Activated naive CD4-positive, alpha-beta T cell treated with anti-CD3 and anti-CD28 coated beads, Interleukin-2, amount 50 U/mL, for 24 hours (primary cell): ENCODE measurements at regions not wholly inside any gene's neighbourhood (a gene's known extent, or its start where the extent isn't known, plus 50 kb on each side); places are given as distances from the start of the nearest gene placed in this dataset.
"Not testable (repeated sequence)": the region's sequence is repeated elsewhere in the genome, so short reads cannot be mapped to it uniquely, and the experiment has no call there.

Source experiments
- H3K27ac Mint-ChIP-seq: one replicate; pipeline ENCODE4 v1.8.0; 2021; ENCODE audit warnings: mild to moderate bottlenecking, mixed read lengths
- H3K27me3 Mint-ChIP-seq: one replicate; pipeline ENCODE4 v1.8.0; 2021; ENCODE audit warnings: mixed read lengths
- H3K36me3 Mint-ChIP-seq: one replicate; pipeline ENCODE4 v1.8.0; 2021; ENCODE audit warnings: mixed read lengths
- H3K4me1 Mint-ChIP-seq: one replicate; pipeline ENCODE4 v1.8.0; 2021; ENCODE audit warnings: mixed read lengths
- H3K4me3 Mint-ChIP-seq: one replicate; pipeline ENCODE4 v1.8.0; 2021; ENCODE audit warnings: mild to moderate bottlenecking, mixed read lengths
- H3K9me3 Mint-ChIP-seq: one replicate; pipeline ENCODE4 v1.8.0; 2021; ENCODE audit warnings: mixed read lengths

- no peak overlapping the region for H3K27ac Mint-ChIP-seq
- H3K27me3 Mint-ChIP-seq: no peaks in the 10 kb centered on the region
- H3K4me3 Mint-ChIP-seq: no peak overlapping the region
- H3K9me3 Mint-ChIP-seq: no peaks in the 10 kb centered on the region
- H3K4me1 Mint-ChIP-seq: peaks cover 49% of the 10 kb centered on the region
- peaks cover 2% of the 10 kb centered on the region for H3K36me3 Mint-ChIP-seq
Measured at GRCh38 chr13:40368127-40368891, 298.1 kb downstream of the FOXO1 start.

DNA sequence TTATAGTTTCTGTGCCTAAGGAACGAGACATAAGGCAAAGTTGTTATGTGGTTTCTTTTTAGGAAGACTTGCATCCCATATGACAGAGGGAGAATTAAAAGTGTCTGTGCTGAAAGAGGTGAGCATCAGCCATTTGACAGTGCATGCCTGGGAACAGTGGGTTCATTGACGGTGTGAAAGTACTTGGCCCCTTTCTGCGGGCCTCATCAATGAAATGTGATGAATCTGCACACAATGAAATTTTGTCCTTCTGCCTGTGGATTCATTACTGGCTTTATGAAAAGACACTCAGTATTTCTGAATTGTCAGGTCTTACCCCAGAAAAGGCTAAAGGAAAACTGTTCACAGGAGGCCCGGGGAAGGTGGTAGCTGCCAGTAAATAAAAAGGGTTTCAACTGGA lies 295.8 kb downstream of the FOXO1 start:
- Mint-ChIP-seq H3K4me3 (no peak overlapping the region), H3K9me3 (no peaks in the 10 kb centered on the region), H3K27ac (no peak overlapping the region), H3K4me1 (peaks cover 44% of the 10 kb centered on the region), H3K36me3 (peaks cover 2% of the 10 kb centered on the region), H3K27me3 (no peaks in the 10 kb centered on the region)

- H3K27ac Mint-ChIP-seq: no peak overlapping the region
- peaks cover 2% of the 10 kb centered on the region for H3K36me3 Mint-ChIP-seq
- H3K27me3 Mint-ChIP-seq: no peaks in the 10 kb centered on the region
- no peaks in the 10 kb centered on the region for H3K9me3 Mint-ChIP-seq
- peaks cover 45% of the 10 kb centered on the region for H3K4me1 Mint-ChIP-seq
- no peak overlapping the region for H3K4me3 Mint-ChIP-seq
Measured at GRCh38 chr13:40371531-40372125, 294.8 kb downstream of the FOXO1 start.

GRCh38 chr13:40373608-40374007 lies 292.8 kb downstream of the FOXO1 start:
- peak overlapping the region; percentile 81 for H3K27ac Mint-ChIP-seq
- peak overlapping the region; percentile 53 for H3K4me3 Mint-ChIP-seq
- not testable (repeated sequence) for H3K27me3 Mint-ChIP-seq, H3K9me3 Mint-ChIP-seq, H3K36me3 Mint-ChIP-seq
- H3K4me1 Mint-ChIP-seq: peaks cover 59% of the 10 kb centered on the region

GRCh38 chr13:40375489-40376171 lies 290.8 kb downstream of the FOXO1 start:
- Mint-ChIP-seq H3K9me3 (no peaks in the 10 kb centered on the region), H3K27me3 (no peaks in the 10 kb centered on the region), H3K27ac (peak overlapping the region; percentile 17), H3K4me3 (no peak overlapping the region), H3K4me1 (peaks cover 61% of the 10 kb centered on the region), H3K36me3 (peaks cover 2% of the 10 kb centered on the region)

GRCh38 chr13:40376296-40376849 lies 290.1 kb downstream of the FOXO1 start:
- no peak overlapping the region for H3K4me3 Mint-ChIP-seq
- peaks cover 54% of the 10 kb centered on the region for H3K4me1 Mint-ChIP-seq
- no peaks in the 10 kb centered on the region for H3K27me3 Mint-ChIP-seq
- H3K9me3 Mint-ChIP-seq: no peaks in the 10 kb centered on the region
- H3K27ac Mint-ChIP-seq: peak overlapping the region; percentile 17
- H3K36me3 Mint-ChIP-seq: peaks cover 2% of the 10 kb centered on the region

DNA sequence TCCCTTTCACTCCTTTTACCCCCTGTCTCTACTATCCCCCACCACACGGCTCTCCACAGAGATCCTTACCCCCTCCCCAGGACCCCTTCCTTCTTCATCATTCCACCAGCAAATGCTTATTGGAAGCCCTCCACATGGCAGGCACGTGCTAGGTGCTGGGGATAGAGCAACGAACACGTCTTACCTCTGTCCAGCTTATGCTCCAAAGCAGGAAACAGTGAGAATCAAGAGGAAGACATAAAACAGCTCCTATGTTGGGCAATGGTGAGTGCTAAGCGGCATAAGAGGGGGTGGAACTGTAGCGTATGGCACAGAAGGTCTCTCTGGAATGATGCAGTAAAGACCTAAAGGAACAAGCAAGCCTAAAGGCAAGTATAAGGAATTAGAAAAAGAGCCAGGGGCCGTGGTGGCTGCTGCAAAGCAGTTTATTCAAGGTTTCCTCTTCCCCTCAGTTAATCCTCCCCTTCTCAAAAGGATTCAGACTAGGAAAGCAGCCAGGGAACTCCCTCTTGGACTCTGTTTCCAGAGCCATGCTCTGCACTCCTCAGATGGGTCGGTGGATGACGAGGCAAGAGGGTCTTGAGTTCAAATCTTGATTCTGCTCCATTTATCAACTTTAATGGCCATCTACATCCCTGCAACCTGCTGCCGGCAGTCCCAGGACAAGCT lies 289.4 kb downstream of the FOXO1 start:
- H3K4me1 Mint-ChIP-seq: peaks cover 49% of the 10 kb centered on the region

DNA sequence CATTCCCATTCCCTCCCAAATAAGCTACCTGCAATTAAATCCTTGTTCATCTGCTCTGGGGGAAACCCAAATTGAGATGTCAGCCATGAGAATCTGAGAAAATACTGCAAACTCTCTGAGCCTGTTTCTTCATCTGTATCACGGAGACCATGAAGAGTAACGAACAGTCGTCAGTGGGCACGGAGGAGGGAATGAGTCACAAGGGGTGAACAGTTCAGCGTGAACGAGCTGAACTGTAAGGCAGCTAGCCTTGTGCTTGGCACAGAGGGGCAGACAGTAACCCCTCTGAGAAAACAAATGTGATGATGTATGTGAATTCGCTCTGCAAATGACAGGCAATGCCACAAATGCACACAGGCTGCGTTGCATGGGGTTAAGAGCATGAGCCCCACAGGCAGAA lies 288.7 kb downstream of the FOXO1 start:
- H3K27me3 Mint-ChIP-seq: no peaks in the 10 kb centered on the region

More for the DNA sequence above, 289.4 kb downstream of the FOXO1 start:
- H3K4me3 Mint-ChIP-seq: no peak overlapping the region
- no peaks in the 10 kb centered on the region for H3K9me3 Mint-ChIP-seq
- no peak overlapping the region for H3K27ac Mint-ChIP-seq
- H3K36me3 Mint-ChIP-seq: peaks cover 2% of the 10 kb centered on the region
- no peaks in the 10 kb centered on the region for H3K27me3 Mint-ChIP-seq

DNA sequence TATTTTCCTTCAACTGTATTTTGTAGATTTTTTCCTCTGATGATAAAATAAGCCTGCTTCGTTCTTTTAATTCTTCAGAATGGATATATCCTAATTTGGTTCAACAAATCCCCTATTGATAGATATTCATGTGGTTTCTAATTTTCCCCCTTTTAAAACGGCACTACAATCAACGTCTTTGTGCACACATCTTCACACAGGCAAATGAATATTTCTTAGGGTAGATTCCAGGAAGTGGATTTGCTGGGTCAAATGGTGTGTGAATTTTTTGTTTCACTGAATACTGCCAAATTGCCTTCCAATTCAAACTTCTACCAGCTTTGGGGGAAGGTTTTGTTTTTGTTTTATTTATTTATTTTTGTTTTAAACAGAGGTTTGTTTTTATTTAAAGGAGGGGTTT lies 287.2 kb downstream of the FOXO1 start:
- Mint-ChIP-seq H3K9me3 (no peaks in the 10 kb centered on the region), H3K4me1 (peaks cover 35% of the 10 kb centered on the region), H3K27me3 (no peaks in the 10 kb centered on the region), H3K27ac (no peak overlapping the region), H3K4me3 (no peak overlapping the region), H3K36me3 (no peaks in the 10 kb centered on the region)

More for the DNA sequence above, 288.7 kb downstream of the FOXO1 start:
- Mint-ChIP-seq H3K36me3 (peaks cover 2% of the 10 kb centered on the region), H3K9me3 (no peaks in the 10 kb centered on the region), H3K27ac (no peak overlapping the region), H3K4me1 (peaks cover 47% of the 10 kb centered on the region), H3K4me3 (no peak overlapping the region)

DNA sequence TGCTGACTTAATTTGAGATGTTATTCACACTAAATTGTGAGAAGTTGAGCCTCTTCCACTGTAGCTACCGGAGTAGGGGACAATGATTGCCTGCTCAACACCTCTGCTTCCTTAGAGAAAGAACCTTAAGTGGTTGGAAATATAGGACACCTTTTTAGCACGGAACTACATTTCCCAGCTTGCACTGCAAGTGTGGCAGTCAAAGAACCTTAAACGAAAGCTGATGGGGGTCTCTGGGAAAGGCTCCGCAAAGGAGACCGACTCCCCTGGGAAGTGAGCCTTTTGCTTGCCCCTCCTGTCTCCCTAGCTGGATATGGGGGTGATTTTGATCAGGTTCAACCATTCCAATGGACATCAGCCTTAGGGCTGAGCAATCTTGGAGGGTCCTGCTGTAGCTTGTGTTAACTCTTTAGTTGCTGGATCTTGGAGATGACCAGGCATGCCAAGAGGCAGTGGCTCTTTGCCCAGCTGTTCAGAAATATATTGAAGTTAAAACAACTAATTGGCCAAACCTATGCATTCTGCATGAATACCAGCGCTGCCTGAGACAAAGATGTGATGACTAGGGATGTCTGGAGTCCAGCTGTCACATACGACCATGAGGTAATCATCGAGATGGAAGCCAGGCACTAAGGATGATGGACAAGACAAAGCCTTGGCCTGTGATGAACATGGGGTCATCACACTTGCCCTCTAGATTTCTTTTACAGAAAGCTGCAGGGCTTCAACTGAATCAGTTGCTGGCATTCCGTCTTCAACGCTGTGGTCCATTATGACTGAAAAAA lies 286.5 kb downstream of the FOXO1 start:
- Mint-ChIP-seq H3K36me3 (no peaks in the 10 kb centered on the region), H3K27ac (no peak overlapping the region), H3K9me3 (no peaks in the 10 kb centered on the region), H3K27me3 (no peaks in the 10 kb centered on the region), H3K4me3 (no peak overlapping the region), H3K4me1 (peaks cover 40% of the 10 kb centered on the region)

- H3K27ac Mint-ChIP-seq: no peak overlapping the region
- H3K36me3 Mint-ChIP-seq: no peaks in the 10 kb centered on the region
- peaks cover 45% of the 10 kb centered on the region for H3K4me1 Mint-ChIP-seq
- H3K27me3 Mint-ChIP-seq: no peaks in the 10 kb centered on the region
- no peaks in the 10 kb centered on the region for H3K9me3 Mint-ChIP-seq
- H3K4me3 Mint-ChIP-seq: no peak overlapping the region
Measured at GRCh38 chr13:40381935-40382764, 284.3 kb downstream of the FOXO1 start.

DNA sequence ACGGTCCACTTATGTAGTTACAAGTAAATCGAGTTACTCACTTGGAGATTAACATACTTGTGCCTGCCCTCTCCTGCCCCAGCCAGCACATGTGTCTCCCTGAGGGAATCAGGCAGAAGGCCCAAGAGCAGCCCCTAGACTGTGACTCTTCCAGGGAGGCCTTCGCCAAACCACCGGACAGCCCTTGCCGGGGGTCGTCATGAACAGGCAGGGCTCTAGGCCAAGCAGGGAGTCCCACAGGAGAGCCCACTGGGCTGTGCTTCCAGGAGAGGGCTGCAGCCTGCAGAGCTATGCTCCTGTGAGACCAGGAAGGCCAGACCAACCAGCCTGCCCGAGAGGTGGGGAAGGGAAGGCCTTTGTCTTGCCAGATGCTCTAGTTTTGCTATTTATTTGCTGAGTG lies 283.3 kb downstream of the FOXO1 start:
- H3K4me1 Mint-ChIP-seq: peaks cover 48% of the 10 kb centered on the region
- H3K36me3 Mint-ChIP-seq: peaks cover 3% of the 10 kb centered on the region
- H3K9me3 Mint-ChIP-seq: no peaks in the 10 kb centered on the region
- no peaks in the 10 kb centered on the region for H3K27me3 Mint-ChIP-seq
- no peak overlapping the region for H3K27ac Mint-ChIP-seq
- H3K4me3 Mint-ChIP-seq: no peak overlapping the region

GRCh38 chr13:40383885-40384284 lies 282.6 kb downstream of the FOXO1 start:
- H3K4me1 Mint-ChIP-seq: peaks cover 48% of the 10 kb centered on the region
- H3K36me3 Mint-ChIP-seq: peaks cover 3% of the 10 kb centered on the region
- no peak overlapping the region for H3K27ac Mint-ChIP-seq

More at GRCh38 chr13:40383885-40384284, 282.6 kb downstream of the FOXO1 start:
- Mint-ChIP-seq H3K9me3 (no peaks in the 10 kb centered on the region), H3K4me3 (no peak overlapping the region), H3K27me3 (no peaks in the 10 kb centered on the region)
